Body of pancreas (tissue), 4 donors: ENCODE measurements at regions not wholly inside any gene's neighbourhood (a gene's known extent, or its start where the extent isn't known, plus 50 kb on each side); places are given as distances from the start of the nearest gene placed in this dataset.
"Not testable (repeated sequence)": the region's sequence is repeated elsewhere in the genome, so short reads cannot be mapped to it uniquely, and the experiment has no call there.

Experiments used
- ATAC-seq: fragments of 150-250 bp; one replicate; pipeline ENCODE4 v1.9.1; 2016
- DNase-seq, 4 donors: peaks; one replicate each; pipeline ENCODE4 v3.0.0-alpha.2; 2019
- H3K27ac ChIP-seq, 4 donors: fragments of 200-600 bp; sonication (generic); 1 replicate in 3 of 4; 2 replicates in 1 of 4; pipeline versions ENCODE4 v1.5.1 to v1.6.1; 2016 to 2019; ENCODE audit warnings: mild to moderate bottlenecking in 1 of 4, mixed read lengths in 1 of 4, moderate library complexity in 1 of 4
- H3K27me3 ChIP-seq, 2 donors: fragments of 200-600 bp; sonication (generic); one replicate each; pipeline ENCODE4 v1.6.0; 2016; ENCODE audit warnings: mild to moderate bottlenecking in 1 of 2
- H3K36me3 ChIP-seq, 2 donors: fragments of 200-600 bp; sonication (generic); replicated peaks in 1 of 2; 2 replicates each; pipeline ENCODE4 v1.5.1; 2016; ENCODE audit warnings: low read depth in 2 of 2; ENCODE audit not compliant: insufficient read depth in 1 of 2
- H3K4me1 ChIP-seq: fragments of 200-600 bp; sonication (generic); one replicate; pipeline ENCODE4 v1.6.0; 2016
- H3K4me3 ChIP-seq, 2 donors: fragments of 200-600 bp; sonication (generic); 1 replicate in 1 of 2; 2 replicates in 1 of 2; pipeline ENCODE4 v1.5.1; 2016 to 2019
- H3K9me3 ChIP-seq, 3 donors: fragments of 200-600 bp; sonication (generic); 1 replicate in 2 of 3; 2 replicates in 1 of 3; pipeline ENCODE4 v1.5.1; 2016
- POLR2A ChIP-seq, 3 donors: fragments of 450-650 bp; IDR thresholded peaks; one replicate each; pipeline ENCODE4 v1.6.1; 2016; ENCODE audit warnings: antibody characterized with exemption in 3 of 3, mild to moderate bottlenecking in 2 of 3
- WGBS, 2 donors: methylation state at CpG; one replicate each; pipeline ENCODE4 v1.1.5; 2017; 5-methylcytosine and 5-hydroxymethylcytosine counted together
- intact Hi-C: fragments of 100-400 bp; cut with DNase I; formaldehyde crosslinking; loops from one replicate; pipeline ENCODE4 v1.15.1; 2023
- TF ChIP-seq, protein P1 (sequence below), 7 experiments: fragments of 450-650 bp in 4 of 7; fragments of 200-600 bp in 3 of 7; sonication (generic) in 3 of 7; IDR thresholded peaks; one replicate each; pipeline ENCODE4 v1.5.1; 2016 to 2019; ENCODE audit warnings: antibody characterized with exemption in 7 of 7

- H3K36me3 ChIP-seq, result no peaks in the 10 kb centered on the region
- intact Hi-C loops, result no loop called here
- peaks cover 23% of the 10 kb centered on the region for H3K4me1 ChIP-seq
- no peak overlapping the region for H3K27ac ChIP-seq
- DNase-seq (no peak), ATAC-seq (no peak)
- TF ChIP-seq POLR2A (IDR thresholded peaks at IDR 0.05), result no peak
- TF ChIP-seq, protein P1, sequence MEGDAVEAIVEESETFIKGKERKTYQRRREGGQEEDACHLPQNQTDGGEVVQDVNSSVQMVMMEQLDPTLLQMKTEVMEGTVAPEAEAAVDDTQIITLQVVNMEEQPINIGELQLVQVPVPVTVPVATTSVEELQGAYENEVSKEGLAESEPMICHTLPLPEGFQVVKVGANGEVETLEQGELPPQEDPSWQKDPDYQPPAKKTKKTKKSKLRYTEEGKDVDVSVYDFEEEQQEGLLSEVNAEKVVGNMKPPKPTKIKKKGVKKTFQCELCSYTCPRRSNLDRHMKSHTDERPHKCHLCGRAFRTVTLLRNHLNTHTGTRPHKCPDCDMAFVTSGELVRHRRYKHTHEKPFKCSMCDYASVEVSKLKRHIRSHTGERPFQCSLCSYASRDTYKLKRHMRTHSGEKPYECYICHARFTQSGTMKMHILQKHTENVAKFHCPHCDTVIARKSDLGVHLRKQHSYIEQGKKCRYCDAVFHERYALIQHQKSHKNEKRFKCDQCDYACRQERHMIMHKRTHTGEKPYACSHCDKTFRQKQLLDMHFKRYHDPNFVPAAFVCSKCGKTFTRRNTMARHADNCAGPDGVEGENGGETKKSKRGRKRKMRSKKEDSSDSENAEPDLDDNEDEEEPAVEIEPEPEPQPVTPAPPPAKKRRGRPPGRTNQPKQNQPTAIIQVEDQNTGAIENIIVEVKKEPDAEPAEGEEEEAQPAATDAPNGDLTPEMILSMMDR (IDR thresholded peaks at IDR 0.05), result no peak
- no peak overlapping the region for H3K4me3 ChIP-seq
- WGBS, 2 donors, result 39 to 40% methylated on average over 2 of the region's 2 CpGs
- no peaks in the 10 kb centered on the region for H3K27me3 ChIP-seq
- no peaks in the 10 kb centered on the region for H3K9me3 ChIP-seq
Observed at GRCh38 chr12:104888481-104888880, 69.6 kb downstream of the SLC41A2 start.

DNA sequence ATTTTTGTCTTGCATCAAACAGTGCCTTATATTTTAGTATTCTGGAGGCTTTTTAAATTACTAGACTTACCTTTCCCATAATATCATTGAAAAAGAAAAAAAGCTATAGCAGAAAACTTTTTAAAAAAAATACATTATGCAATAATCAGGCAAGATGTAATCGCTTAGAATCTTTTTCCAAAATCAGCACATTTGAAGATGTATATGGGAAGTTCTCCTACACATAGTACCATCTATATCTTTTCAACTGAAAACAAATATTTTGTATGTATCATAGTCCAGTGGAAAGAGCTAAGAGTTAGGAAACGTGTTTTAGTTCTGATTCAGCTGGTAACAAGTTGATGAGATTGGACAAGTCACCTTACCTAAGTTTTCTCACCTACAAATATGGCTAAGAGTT is 70.6 kb downstream of the SLC41A2 start:
- Histone ChIP-seq H3K4me1 (peaks cover 23% of the 10 kb centered on the region), H3K36me3 (no peaks in the 10 kb centered on the region), H3K27ac (no peak overlapping the region), H3K27me3 (no peaks in the 10 kb centered on the region), H3K9me3 (no peaks in the 10 kb centered on the region), H3K4me3 (no peak overlapping the region)
- DNase-seq (no peak), ATAC-seq (no peak)
- 56 to 63% methylated on average over 2 of the region's 2 CpGs for WGBS, 2 donors
- intact Hi-C loops, result no loop called here
- TF ChIP-seq, protein P1 (IDR thresholded peaks at IDR 0.05), result no peak
- TF ChIP-seq POLR2A (IDR thresholded peaks at IDR 0.05), result no peak

DNA sequence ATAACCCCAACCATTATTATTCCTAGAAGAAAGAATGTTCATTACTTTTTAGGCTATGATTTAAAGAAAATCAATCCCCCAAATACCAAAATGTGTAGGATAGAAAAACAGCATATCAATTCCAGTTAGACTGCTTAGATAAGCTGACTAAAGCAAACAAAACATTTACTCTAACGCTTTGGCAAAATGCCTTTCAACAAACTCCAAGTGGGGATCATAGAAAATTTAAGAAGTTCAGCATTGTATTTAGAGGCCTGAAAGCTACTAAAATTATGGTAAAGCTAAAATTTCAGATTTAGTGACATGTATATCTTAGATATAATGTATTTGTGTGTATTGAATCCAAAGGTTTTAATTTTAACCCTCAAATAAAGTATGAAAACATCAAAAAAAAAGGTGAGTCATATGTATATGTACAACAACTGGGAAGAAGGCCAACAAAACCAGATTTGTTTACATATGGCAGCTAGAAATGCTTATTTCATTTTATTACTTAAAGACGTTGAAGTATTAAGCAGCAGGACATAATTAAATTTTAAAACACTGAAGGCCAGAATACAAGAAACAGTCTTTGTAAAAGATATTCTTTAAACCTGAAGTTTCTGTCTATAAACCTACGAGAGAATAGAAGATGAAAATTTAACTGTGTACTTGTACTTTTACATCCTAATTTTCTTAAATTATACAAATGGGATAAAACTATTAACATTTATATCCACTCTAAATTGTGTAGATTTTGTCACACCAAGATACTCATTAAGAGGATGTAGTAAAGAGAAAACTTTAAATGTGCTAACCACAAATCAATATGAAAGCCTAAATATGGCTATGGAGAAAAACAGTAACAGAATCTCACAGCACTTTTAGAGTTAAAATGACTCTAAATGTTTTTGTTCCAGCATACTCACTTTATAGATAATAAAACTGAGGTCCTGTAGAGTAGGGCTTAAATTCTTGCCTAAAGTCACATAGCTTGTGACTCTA is 71.4 kb downstream of the SLC41A2 start:
- Histone ChIP-seq H3K27ac (no peak overlapping the region), H3K36me3 (no peaks in the 10 kb centered on the region), H3K27me3 (no peaks in the 10 kb centered on the region), H3K4me1 (peaks cover 23% of the 10 kb centered on the region), H3K4me3 (no peak overlapping the region), H3K9me3 (no peaks in the 10 kb centered on the region)
- DNase-seq (no peak), ATAC-seq (no peak)
- no peak for TF ChIP-seq POLR2A (IDR thresholded peaks at IDR 0.05)
- TF ChIP-seq, protein P1 (IDR thresholded peaks at IDR 0.05), result no peak
- WGBS, 2 donors, result 38 to 42% methylated on average over 3 of the region's 3 CpGs
- intact Hi-C loops, result no loop called here

GRCh38 chr12:104878858-104879257 is 79.2 kb downstream of the SLC41A2 start:
- H3K9me3 ChIP-seq, H3K4me3 ChIP-seq, DNase-seq, H3K36me3 ChIP-seq, H3K4me1 ChIP-seq, ATAC-seq, H3K27me3 ChIP-seq, H3K27ac ChIP-seq: not testable (repeated sequence)
- 97 to 98% methylated on average over 2 to 3 of the region's 3 CpGs for WGBS, 2 donors
- intact Hi-C loops, result loop anchor here (5.0 kb wide), 1 partner anchor 497 kb away; no protein-coding TSS in a partner anchor

GRCh38 chr12:104877103-104877705 is 80.9 kb downstream of the SLC41A2 start:
- ATAC-seq (peak; percentile 60), DNase-seq (peak; percentile 22 to 59 (median 39))
- WGBS, 2 donors, result 63 to 82% methylated on average over 3 of the region's 3 CpGs
- Histone ChIP-seq H3K9me3 (no peaks in the 10 kb centered on the region), H3K36me3 (no peaks in the 10 kb centered on the region), H3K27me3 (no peaks in the 10 kb centered on the region), H3K4me3 (no peak overlapping the region), H3K4me1 (no peaks in the 10 kb centered on the region), H3K27ac (no peak overlapping the region)
- intact Hi-C loops, result loop anchor here (5.0 kb wide), 1 partner anchor 495 kb away; no protein-coding TSS in a partner anchor
- TF ChIP-seq, protein P1 (IDR thresholded peaks at IDR 0.05), result peak in 6 of 7 experiments; percentile 33 to 81 (median 58)
- TF ChIP-seq POLR2A (IDR thresholded peaks at IDR 0.05), result no peak
